GM12873 (cell line): ENCODE measurements at regions not wholly inside any gene's neighbourhood (a gene's known extent, or its start where the extent isn't known, plus 50 kb on each side); places are given as distances from the start of the nearest gene placed in this dataset.

Source experiments
- TF ChIP-seq, protein P1 (sequence below): IDR thresholded peaks from 2 replicates; pipeline ENCODE4 v1.5.1; 2012; ENCODE audit warnings: low read depth, mild to moderate bottlenecking, moderate library complexity, low read length, control low read depth; ENCODE audit not compliant: insufficient read depth; ENCODE audit errors: missing control alignments

DNA sequence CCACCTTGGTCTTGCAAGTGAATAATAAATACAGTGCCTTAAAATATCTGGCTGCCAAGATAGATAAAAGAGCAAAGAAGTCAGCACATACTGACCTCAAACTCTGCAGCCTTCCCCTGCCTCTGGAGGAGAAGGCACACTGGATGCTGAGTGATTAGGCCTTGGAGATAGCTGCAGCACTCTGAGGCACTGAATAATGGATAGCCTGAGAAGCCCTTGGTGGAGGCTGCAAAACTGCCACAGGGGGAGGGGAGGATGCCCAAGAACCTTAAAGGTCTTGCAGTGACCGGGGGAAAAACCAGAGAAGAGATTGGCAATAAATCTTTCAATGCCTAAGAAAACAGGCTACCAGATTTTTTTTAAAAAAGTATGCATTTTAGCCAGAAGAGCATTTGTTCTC lies 167.4 kb upstream of the PRMT6 start:
- TF ChIP-seq, protein P1, sequence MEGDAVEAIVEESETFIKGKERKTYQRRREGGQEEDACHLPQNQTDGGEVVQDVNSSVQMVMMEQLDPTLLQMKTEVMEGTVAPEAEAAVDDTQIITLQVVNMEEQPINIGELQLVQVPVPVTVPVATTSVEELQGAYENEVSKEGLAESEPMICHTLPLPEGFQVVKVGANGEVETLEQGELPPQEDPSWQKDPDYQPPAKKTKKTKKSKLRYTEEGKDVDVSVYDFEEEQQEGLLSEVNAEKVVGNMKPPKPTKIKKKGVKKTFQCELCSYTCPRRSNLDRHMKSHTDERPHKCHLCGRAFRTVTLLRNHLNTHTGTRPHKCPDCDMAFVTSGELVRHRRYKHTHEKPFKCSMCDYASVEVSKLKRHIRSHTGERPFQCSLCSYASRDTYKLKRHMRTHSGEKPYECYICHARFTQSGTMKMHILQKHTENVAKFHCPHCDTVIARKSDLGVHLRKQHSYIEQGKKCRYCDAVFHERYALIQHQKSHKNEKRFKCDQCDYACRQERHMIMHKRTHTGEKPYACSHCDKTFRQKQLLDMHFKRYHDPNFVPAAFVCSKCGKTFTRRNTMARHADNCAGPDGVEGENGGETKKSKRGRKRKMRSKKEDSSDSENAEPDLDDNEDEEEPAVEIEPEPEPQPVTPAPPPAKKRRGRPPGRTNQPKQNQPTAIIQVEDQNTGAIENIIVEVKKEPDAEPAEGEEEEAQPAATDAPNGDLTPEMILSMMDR, result no peak

DNA sequence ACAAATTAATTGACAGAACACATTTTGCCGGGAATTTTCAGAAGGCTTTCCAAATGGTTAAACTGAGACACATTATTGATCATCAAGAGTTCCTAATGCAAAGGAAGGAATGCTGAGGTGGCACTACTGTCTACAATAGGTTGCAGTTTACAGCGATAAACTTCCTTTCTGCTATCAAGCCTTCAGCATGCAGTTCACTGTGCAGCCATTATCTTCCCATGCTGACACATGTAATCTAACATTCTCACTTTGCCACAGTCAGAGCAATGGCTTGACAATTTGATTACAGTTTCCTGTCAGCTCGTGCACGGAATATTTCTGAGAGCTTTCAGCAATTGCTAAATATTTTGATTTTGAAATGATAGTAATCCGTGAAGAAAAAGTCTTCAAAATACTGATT lies 166.9 kb upstream of the PRMT6 start:
- TF ChIP-seq, protein P1, result no peak

DNA sequence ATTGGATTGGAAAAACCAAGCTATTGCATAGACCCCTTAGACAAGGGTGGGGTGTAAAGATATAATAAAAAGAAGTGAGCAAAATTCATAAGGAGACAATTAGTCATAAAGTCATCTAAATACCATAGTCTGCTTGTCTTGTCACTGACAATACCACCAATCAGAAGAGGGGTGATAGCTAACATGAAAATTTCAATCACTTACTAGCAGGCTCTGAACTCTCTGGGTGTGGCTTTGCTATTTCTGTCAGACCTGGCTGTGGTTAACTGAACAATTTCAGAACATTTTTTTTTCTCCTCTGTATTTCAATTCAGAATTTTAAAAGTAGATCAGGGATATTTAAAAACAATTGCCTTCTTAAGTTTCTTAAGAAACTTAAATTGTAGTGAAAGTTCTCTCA lies 158.5 kb upstream of the PRMT6 start:
- TF ChIP-seq, protein P1, result no peak

DNA sequence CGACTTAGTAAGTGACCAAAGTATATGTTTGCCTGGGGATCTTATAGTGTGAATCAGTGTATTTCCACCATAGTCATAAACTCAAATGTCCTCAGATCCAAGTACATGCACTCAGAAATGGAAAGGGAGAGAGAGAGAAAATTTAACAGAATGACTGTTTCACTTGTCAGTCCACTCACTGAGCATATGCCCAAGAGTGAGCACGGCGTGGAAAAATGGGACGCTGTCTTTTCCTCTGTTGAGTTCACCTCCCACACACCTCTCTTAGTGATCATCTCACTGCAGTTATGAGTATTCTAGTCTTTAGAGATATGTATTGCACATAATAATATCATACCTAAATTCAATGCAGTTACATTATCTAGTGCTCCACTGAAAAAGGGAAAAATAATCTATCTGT lies 156.8 kb upstream of the PRMT6 start:
- TF ChIP-seq, protein P1, result no peak

DNA sequence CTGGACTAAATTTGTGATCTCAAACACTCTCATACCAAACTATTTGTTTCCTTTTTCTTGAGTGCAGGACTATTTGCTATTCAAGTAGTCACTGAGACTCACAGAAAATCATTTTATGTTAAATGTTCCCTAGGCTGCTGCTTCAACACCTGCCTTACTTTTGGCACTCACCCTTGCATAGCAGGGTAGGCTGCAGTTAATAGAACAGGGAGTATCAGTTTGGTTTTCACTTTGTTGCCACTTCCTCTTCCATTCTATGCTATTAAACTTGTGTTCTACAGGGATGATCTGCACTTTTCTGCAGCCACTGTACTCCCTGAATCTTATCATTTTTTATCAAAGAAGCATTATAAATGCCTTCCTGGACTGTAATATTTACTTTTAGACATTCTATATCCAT lies 148.7 kb upstream of the PRMT6 start:
- TF ChIP-seq, protein P1, result no peak

DNA sequence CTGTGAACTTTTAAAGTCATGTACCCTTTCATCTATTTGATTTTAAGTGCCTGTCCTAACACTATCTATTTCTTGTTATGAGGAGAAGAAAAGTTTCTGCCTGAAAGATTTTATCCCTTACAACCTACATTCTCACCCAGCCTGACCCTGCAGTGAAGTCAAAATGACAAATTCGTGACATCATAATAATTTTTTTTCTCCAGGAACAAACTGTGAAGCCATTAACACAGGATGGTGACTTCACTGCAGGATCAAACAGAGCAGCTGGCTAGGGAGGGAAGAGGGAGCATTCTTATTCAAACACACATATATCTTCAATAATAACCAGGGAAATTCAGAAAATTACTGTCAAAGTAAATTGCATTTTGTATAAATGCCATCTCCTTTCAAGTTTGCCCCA lies 147.8 kb upstream of the PRMT6 start:
- TF ChIP-seq, protein P1, result no peak

DNA sequence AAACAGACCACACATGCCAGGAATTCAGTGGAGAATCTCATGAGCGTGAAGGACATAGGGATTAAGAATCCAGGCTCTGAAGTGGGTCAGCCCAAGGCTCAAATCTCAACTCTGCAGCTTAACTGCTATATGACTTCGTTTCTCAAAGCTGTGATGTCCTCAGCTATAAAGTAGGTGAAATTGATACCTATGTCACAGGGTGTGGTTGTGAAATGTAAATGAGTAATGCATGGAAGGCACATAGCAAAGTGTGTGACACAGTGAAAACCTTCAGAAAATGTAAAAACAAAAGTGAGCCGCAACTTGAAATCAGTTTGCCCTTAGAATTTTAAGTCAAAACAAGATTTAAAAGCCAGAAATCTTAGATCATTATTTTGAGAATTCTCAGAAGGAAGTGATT lies 145.7 kb upstream of the PRMT6 start:
- TF ChIP-seq, protein P1, result no peak
